Left ventricle myocardium inferior (tissue), 1 donor: ENCODE measurements at regions not wholly inside any gene's neighbourhood (a gene's known extent, or its start where the extent isn't known, plus 50 kb on each side); places are given as distances from the start of the nearest gene placed in this dataset.

ENCODE experiments used
- DNase-seq: peaks from one replicate; pipeline ENCODE4 v3.0.0-alpha.2; 2020
- H3K27ac ChIP-seq: fragments of 200-600 bp; replicated peaks from 2 replicates; pipeline ENCODE4 v1.8.0; 2021
- H3K27me3 ChIP-seq: fragments of 200-600 bp; 2 replicates; pipeline ENCODE4 v1.8.0; 2021; ENCODE audit warnings: low read depth
- H3K36me3 ChIP-seq: fragments of 200-600 bp; 2 replicates; pipeline ENCODE4 v1.8.0; 2021
- H3K4me1 ChIP-seq: fragments of 200-600 bp; 2 replicates; pipeline ENCODE4 v1.8.0; 2021
- H3K4me3 ChIP-seq: fragments of 200-600 bp; 2 replicates; pipeline ENCODE4 v1.8.0; 2021; ENCODE audit warnings: mild to moderate bottlenecking, moderate library complexity
- H3K9me3 ChIP-seq: fragments of 200-600 bp; replicated peaks from 2 replicates; pipeline ENCODE4 v1.8.0; 2021
- CTCF ChIP-seq: fragments of 200-600 bp; IDR thresholded peaks from 2 replicates; pipeline ENCODE4 v1.8.0; 2021; ENCODE audit warnings: antibody characterized with exemption, mild to moderate bottlenecking, borderline replicate concordance
- intact Hi-C: fragments of 100-400 bp; cut with micrococcal nuclease; formaldehyde crosslinking; loops from one replicate; pipeline ENCODE4 v1.11.0; 2022
- donor health status: DM: no; HTN: yes; CAD: no; lungs with severe emphysema.

GRCh38 chr17:36773039-36773438 is 164.2 kb upstream of the LHX1 start:
- H3K27me3 ChIP-seq = peaks cover 71% of the 10 kb centered on the region
- H3K9me3 ChIP-seq = no peaks in the 10 kb centered on the region
- no peaks in the 10 kb centered on the region for H3K36me3 ChIP-seq
- no peak for TF ChIP-seq CTCF
- H3K27ac ChIP-seq = no peak overlapping the region
- no peak overlapping the region for H3K4me3 ChIP-seq
- H3K4me1 ChIP-seq = no peaks in the 10 kb centered on the region
- no peak for DNase-seq
- intact Hi-C loops = no loop called here

- Histone ChIP-seq H3K27ac (no peak overlapping the region), H3K36me3 (no peaks in the 10 kb centered on the region), H3K27me3 (peaks cover 87% of the 10 kb centered on the region), H3K4me1 (no peaks in the 10 kb centered on the region), H3K4me3 (no peak overlapping the region), H3K9me3 (no peaks in the 10 kb centered on the region)
- TF ChIP-seq CTCF = no peak
- no peak for DNase-seq
- intact Hi-C loops = no loop called here
Observed at GRCh38 chr17:36777118-36777517, 160.2 kb upstream of the LHX1 start.

GRCh38 chr17:36778448-36778847 is 158.8 kb upstream of the LHX1 start:
- no peak for TF ChIP-seq CTCF
- Histone ChIP-seq H3K9me3 (no peaks in the 10 kb centered on the region), H3K4me3 (no peak overlapping the region), H3K27me3 (peaks cover 94% of the 10 kb centered on the region), H3K36me3 (no peaks in the 10 kb centered on the region), H3K4me1 (no peaks in the 10 kb centered on the region), H3K27ac (no peak overlapping the region)
- intact Hi-C loops = no loop called here
- DNase-seq = no peak

GRCh38 chr17:36779550-36779949 is 157.7 kb upstream of the LHX1 start:
- H3K27me3 ChIP-seq = peaks cover 94% of the 10 kb centered on the region
- intact Hi-C loops = no loop called here
- no peak for TF ChIP-seq CTCF

GRCh38 chr17:36784633-36785032 is 152.6 kb upstream of the LHX1 start:
- TF ChIP-seq CTCF = no peak
- DNase-seq = no peak
- Histone ChIP-seq H3K36me3 (no peaks in the 10 kb centered on the region), H3K9me3 (peaks cover 4% of the 10 kb centered on the region), H3K4me1 (no peaks in the 10 kb centered on the region), H3K27ac (no peak overlapping the region), H3K27me3 (peaks cover 82% of the 10 kb centered on the region), H3K4me3 (no peak overlapping the region)
- intact Hi-C loops = no loop called here

More at GRCh38 chr17:36779550-36779949, 157.7 kb upstream of the LHX1 start:
- H3K9me3 ChIP-seq = no peaks in the 10 kb centered on the region
- no peaks in the 10 kb centered on the region for H3K36me3 ChIP-seq
- H3K27ac ChIP-seq = no peak overlapping the region
- no peak for DNase-seq
- H3K4me1 ChIP-seq = no peaks in the 10 kb centered on the region
- no peak overlapping the region for H3K4me3 ChIP-seq

DNA sequence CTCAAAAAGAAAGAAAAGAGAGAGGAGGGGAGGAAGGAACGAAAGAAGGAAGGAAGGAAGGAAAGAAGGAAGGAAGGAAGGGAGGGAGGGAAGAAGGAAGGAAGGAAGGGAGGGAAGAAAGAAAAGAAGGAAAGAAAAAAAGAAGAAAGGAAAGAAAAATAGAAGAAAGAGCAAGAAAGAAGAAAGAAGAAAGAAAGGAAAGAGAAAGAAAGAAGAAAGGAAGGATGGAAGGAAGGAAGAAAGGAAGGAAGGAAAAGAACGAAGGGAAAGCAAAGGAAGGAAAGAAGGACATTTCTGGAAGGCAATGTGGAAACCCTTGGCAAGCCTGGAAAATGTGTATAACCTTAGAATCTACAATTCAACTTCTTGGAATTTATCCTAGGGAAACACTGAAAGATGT is 150.4 kb upstream of the LHX1 start:
- DNase-seq = no peak
- peaks cover 82% of the 10 kb centered on the region for H3K27me3 ChIP-seq
- peaks cover 4% of the 10 kb centered on the region for H3K9me3 ChIP-seq
- no peak overlapping the region for H3K4me3 ChIP-seq
- no peak for TF ChIP-seq CTCF
- H3K4me1 ChIP-seq = no peaks in the 10 kb centered on the region
- intact Hi-C loops = no loop called here
- H3K36me3 ChIP-seq = no peaks in the 10 kb centered on the region
- H3K27ac ChIP-seq = no peak overlapping the region
